HepG2 (cell line): ENCODE measurements at regions not wholly inside any gene's neighbourhood (a gene's known extent, or its start where the extent isn't known, plus 50 kb on each side); places are given as distances from the start of the nearest gene placed in this dataset.

Source experiments
- ATAC-seq: fragments of 200-7000 bp; cut with Tn5 transposase; 3 replicates; pipeline ENCODE4 v1.9.1; 2020; ENCODE audit warnings: mild to moderate bottlenecking, moderate library complexity
- BruUV-seq: library from RNA; stranded (reverse); fragments of 400-500 nt; replicated peaks from 2 replicates; lab custom pipeline; 2021; lab: Mats Ljungman, UMichigan
- CTCF ChIA-PET: fragments of 300-600 bp; formaldehyde crosslinking; extraction: SDS; loops from one replicate; lab custom pipeline; 2021; ENCODE audit warnings: low total read pairs, inconsistent platforms, low intra/inter-chr PET ratio; lab: Yijun Ruan, JAX
- POLR2A ChIA-PET: fragments of 350-600 bp; sonication (Branson Sonifier 250); formaldehyde crosslinking; loops from one replicate; lab custom pipeline; 2020; ENCODE audit warnings: antibody characterized with exemption, inconsistent platforms; lab: Yijun Ruan, JAX
- DNase-seq: peaks from one replicate; pipeline ENCODE4 v3.0.0-alpha.2; 2015; ENCODE audit warnings: low spot score
- FAIRE-seq: peaks from 3 replicates; lab custom pipeline; 2011; peaks lifted over from hg19 to GRCh38; lab: Jason Lieb, UNC
- H2AFZ ChIP-seq: one replicate; pipeline ENCODE4 v1.6.1; 2011; ENCODE audit warnings: low read length, inconsistent platforms
- H3K27ac ChIP-seq: fragments of 300-600 bp; 3 replicates; pipeline ENCODE4 v1.8.0; 2011; ENCODE audit warnings: mixed run types, mild to moderate bottlenecking, mixed read lengths, low read length, inconsistent platforms; ENCODE audit not compliant: insufficient read depth; ENCODE audit errors: extremely low read length
- H3K27me3 ChIP-seq, 2 experiments: fragments of 200-600 bp in 1 of 2; 2 replicates in 1 of 2; 3 replicates in 1 of 2; pipeline versions ENCODE4 v1.6.0 to v1.8.0; 2011; ENCODE audit warnings: low read length in 2 of 2, mild to moderate bottlenecking in 2 of 2, moderate library complexity in 2 of 2, inconsistent platforms in 1 of 2; ENCODE audit not compliant: insufficient read depth in 2 of 2, control insufficient read depth in 1 of 2
- H3K36me3 ChIP-seq, 2 experiments: fragments of 200-600 bp in 1 of 2; replicated peaks in 1 of 2; 2 replicates in 1 of 2; 3 replicates in 1 of 2; pipeline versions ENCODE4 v1.5.1 to v1.8.0; 2011; ENCODE audit warnings: low read length in 2 of 2, inconsistent platforms in 1 of 2; ENCODE audit not compliant: insufficient read depth in 2 of 2, control insufficient read depth in 1 of 2
- H3K4me1 ChIP-seq: 2 replicates; pipeline ENCODE4 v1.5.1; 2012; ENCODE audit warnings: low read length, inconsistent platforms; ENCODE audit not compliant: insufficient read depth
- H3K4me2 ChIP-seq: 2 replicates; pipeline ENCODE4 v1.6.0; 2011; ENCODE audit warnings: low read depth, low read length, inconsistent platforms
- H3K4me3 ChIP-seq, 3 experiments: fragments of 200-600 bp in 1 of 3; sonication (generic), shearing (Covaris generic) in 1 of 3; replicated peaks in 1 of 3; 2 replicates each; pipeline ENCODE4 v1.5.1; 2011 to 2016; ENCODE audit warnings: low read length in 3 of 3, inconsistent platforms in 2 of 3, low read depth in 2 of 3, mild to moderate bottlenecking in 2 of 3, control low read depth in 1 of 3, mixed read lengths in 1 of 3; ENCODE audit not compliant: insufficient read depth in 1 of 3
- H3K79me2 ChIP-seq: one replicate; pipeline ENCODE4 v1.6.1; 2011; ENCODE audit warnings: low read length, inconsistent platforms; ENCODE audit not compliant: insufficient read depth
- H3K9ac ChIP-seq: 2 replicates; pipeline ENCODE4 v1.6.0; 2011; ENCODE audit warnings: mild to moderate bottlenecking, low read depth, low read length, inconsistent platforms; ENCODE audit not compliant: insufficient read depth
- H3K9me3 ChIP-seq: 2 replicates; pipeline ENCODE4 v1.5.1; 2012; ENCODE audit warnings: mild to moderate bottlenecking, low read length
- H4K20me1 ChIP-seq: 2 replicates; pipeline ENCODE4 v1.6.0; 2011; ENCODE audit warnings: inconsistent platforms, mild to moderate bottlenecking, low read length, moderate library complexity; ENCODE audit not compliant: insufficient read depth
- ATF4 ChIP-seq, 2 experiments: fragments of 450-650 bp in 1 of 2; sonication (generic) in 1 of 2; formaldehyde crosslinking; IDR thresholded peaks; 2 replicates each; pipeline versions ENCODE4 v1.5.0 to v1.8.0; 2020 to 2022; ENCODE audit warnings: mild to moderate bottlenecking in 1 of 2, missing genetic modification reagents in 1 of 2
- KAT8 ChIP-seq: IDR thresholded peaks from 2 replicates; pipeline ENCODE4 v1.6.1; 2016; ENCODE audit warnings: missing genetic modification reagents, missing compliant biosample characterization
- KDM1A ChIP-seq: IDR thresholded peaks from 2 replicates; pipeline ENCODE4 v1.6.1; 2016; ENCODE audit warnings: missing compliant biosample characterization
- MATR3 ChIP-seq: sonication (generic); formaldehyde crosslinking; IDR thresholded peaks from 2 replicates; pipeline ENCODE4 v1.4.0; 2020; ENCODE audit warnings: missing genetic modification reagents
- MIXL1 ChIP-seq: IDR thresholded peaks from 2 replicates; pipeline ENCODE4 v1.6.1; 2016
- MLX ChIP-seq: IDR thresholded peaks from 2 replicates; pipeline ENCODE4 v1.6.1; 2016
- PHB2 ChIP-seq: fragments of 450-650 bp; IDR thresholded peaks from 2 replicates; pipeline ENCODE4 v1.6.1; 2018; ENCODE audit not compliant: partially characterized antibody
- PHF8 ChIP-seq: sonication (generic); formaldehyde crosslinking; IDR thresholded peaks from 2 replicates; pipeline ENCODE4 v1.5.0; 2020; ENCODE audit warnings: missing genetic modification reagents
- PTBP1 ChIP-seq: fragments of 200-400 bp; formaldehyde crosslinking; IDR thresholded peaks from 2 replicates; pipeline ENCODE4 v1.6.1; 2018; ENCODE audit warnings: low read length, low read depth; ENCODE audit not compliant: poor library complexity, severe bottlenecking
- SPEN ChIP-seq: sonication (generic); formaldehyde crosslinking; IDR thresholded peaks from 2 replicates; pipeline ENCODE4 v1.5.1; 2020; ENCODE audit warnings: low read depth, mild to moderate bottlenecking, missing genetic modification reagents
- TEAD3 ChIP-seq: optimal IDR thresholded peaks from 2 replicates; pipeline ENCODE3; 2016; ENCODE audit warnings: borderline replicate concordance
- TOPORS ChIP-seq: sonication (generic); formaldehyde crosslinking; IDR thresholded peaks from 2 replicates; pipeline ENCODE4 v1.8.0; 2023; ENCODE audit warnings: mild to moderate bottlenecking, missing genetic modification reagents
- ZBTB4 ChIP-seq: sonication (generic); formaldehyde crosslinking; IDR thresholded peaks from 2 replicates; pipeline ENCODE4 v1.4.0; 2020; ENCODE audit warnings: missing genetic modification reagents, mild to moderate bottlenecking, borderline replicate concordance
- ZBTB7A ChIP-seq: sonication (generic); formaldehyde crosslinking; IDR thresholded peaks from 2 replicates; pipeline ENCODE4 v1.8.0; 2022; ENCODE audit warnings: mild to moderate bottlenecking, missing genetic modification reagents
- ZNF256 ChIP-seq: sonication (generic); formaldehyde crosslinking; conservative IDR thresholded peaks from 2 replicates; pipeline ENCODE4 v1.4.0; 2020; ENCODE audit warnings: missing genetic modification reagents
- ZNF263 ChIP-seq: sonication (generic); formaldehyde crosslinking; IDR thresholded peaks from 2 replicates; pipeline ENCODE4 v1.4.0; 2020; ENCODE audit warnings: missing genetic modification reagents
- ZNF3 ChIP-seq: IDR thresholded peaks from 2 replicates; pipeline ENCODE4 v1.7.0; 2017; ENCODE audit warnings: inconsistent platforms
- ZNF33B ChIP-seq: sonication (generic); formaldehyde crosslinking; IDR thresholded peaks from 2 replicates; pipeline ENCODE4 v1.5.1; 2020; ENCODE audit warnings: mild to moderate bottlenecking, missing genetic modification reagents
- ZNF484 ChIP-seq: sonication (generic); formaldehyde crosslinking; IDR thresholded peaks from 2 replicates; pipeline ENCODE4 v1.5.1; 2020; ENCODE audit warnings: mild to moderate bottlenecking, low read depth, missing genetic modification reagents, borderline replicate concordance
- ZNF740 ChIP-seq: sonication (generic); formaldehyde crosslinking; IDR thresholded peaks from 2 replicates; pipeline ENCODE4 v1.4.0; 2020; ENCODE audit warnings: missing genetic modification reagents
- in situ Hi-C: cut with HindIII; loops from 2 replicates; pipeline ENCODE4 v1.10.0; 2017; ENCODE audit warnings: low pct_unique_long_range_greater_than_20kb; ENCODE audit not compliant: extremely low pct_ligation_motif_present
- intact Hi-C: fragments of 100-400 bp; cut with micrococcal nuclease; formaldehyde crosslinking; loops from one replicate; pipeline ENCODE4 v1.10.0; 2022; ENCODE audit not compliant: unreplicated experiment

- no peak for DNase-seq
- intact Hi-C loops: no loop called here
- no peak for TF ChIP-seq SPEN (CRISPR knock-in tag)
- TF ChIP-seq TOPORS (CRISPR knock-in tag): no peak
- TF ChIP-seq ZNF263 (CRISPR knock-in tag): no peak
- no peak for TF ChIP-seq KDM1A (CRISPR knock-in tag)
- no peak for TF ChIP-seq TEAD3 (CRISPR knock-in tag)
- no peak for TF ChIP-seq MATR3 (CRISPR knock-in tag)
- no peak for TF ChIP-seq MLX
- no peak for TF ChIP-seq PTBP1
- TF ChIP-seq KAT8: no peak
- no peak for TF ChIP-seq MIXL1 (CRISPR knock-in tag)
- no peak for TF ChIP-seq PHB2
- TF ChIP-seq ATF4 (CRISPR knock-in tag; IDR thresholded peaks at IDR 0.05): no peak
- TF ChIP-seq ZNF740 (CRISPR knock-in tag): no peak
- no peak for TF ChIP-seq ZBTB4 (CRISPR knock-in tag)
- TF ChIP-seq PHF8 (CRISPR knock-in tag): no peak
- no peak for TF ChIP-seq ZNF484 (CRISPR knock-in tag)
- TF ChIP-seq ZNF256 (CRISPR knock-in tag): no peak
- TF ChIP-seq ZBTB7A (CRISPR knock-in tag): no peak
- no peak for TF ChIP-seq ZNF3 (CRISPR knock-in tag)
- no peak for TF ChIP-seq ZNF33B (CRISPR knock-in tag)
- H3K27ac ChIP-seq: no peak overlapping the region
- ChIA-PET POLR2A (no interaction called here), CTCF (no interaction called here)
- ATAC-seq: no peak
- no peaks in the 10 kb centered on the region for H3K79me2 ChIP-seq
- no peak overlapping the region for H3K4me2 ChIP-seq
- no peaks in the 10 kb centered on the region for H4K20me1 ChIP-seq
- no peaks in the 10 kb centered on the region for H3K4me1 ChIP-seq
- no peaks in the 10 kb centered on the region for H3K36me3 ChIP-seq
- in situ Hi-C loops: loop anchor here (25.0 kb wide), 1 partner anchor 706 kb away; no protein-coding TSS in a partner anchor
- no peak for FAIRE-seq
- H2AFZ ChIP-seq: no peak overlapping the region
- no peak overlapping the region for H3K9ac ChIP-seq
- peaks cover 1 to 33% of the 10 kb centered on the region in 2 experiments; a peak in 3 of 5 replicates for H3K27me3 ChIP-seq
- no peaks in the 10 kb centered on the region for H3K9me3 ChIP-seq
- H3K4me3 ChIP-seq: no peak overlapping the region
- BruUV-seq: no TSS peak
These were observed 142.5 kb upstream of the SLC24A2 start for GRCh38 chr9:19931098-19931890.
